CD4-positive, alpha-beta T cell treated with Interleukin-15 for 4 hours (primary cell): ENCODE measurements at regions not wholly inside any gene's neighbourhood (a gene's known extent, or its start where the extent isn't known, plus 50 kb on each side); places are given as distances from the start of the nearest gene placed in this dataset.
"Not testable (repeated sequence)": the region's sequence is repeated elsewhere in the genome, so short reads cannot be mapped to it uniquely, and the experiment has no call there.

Experiments
- DNase-seq: peaks from one replicate; pipeline ENCODE4 v3.0.0-alpha.2; 2020; ENCODE audit warnings: low spot score

DNA sequence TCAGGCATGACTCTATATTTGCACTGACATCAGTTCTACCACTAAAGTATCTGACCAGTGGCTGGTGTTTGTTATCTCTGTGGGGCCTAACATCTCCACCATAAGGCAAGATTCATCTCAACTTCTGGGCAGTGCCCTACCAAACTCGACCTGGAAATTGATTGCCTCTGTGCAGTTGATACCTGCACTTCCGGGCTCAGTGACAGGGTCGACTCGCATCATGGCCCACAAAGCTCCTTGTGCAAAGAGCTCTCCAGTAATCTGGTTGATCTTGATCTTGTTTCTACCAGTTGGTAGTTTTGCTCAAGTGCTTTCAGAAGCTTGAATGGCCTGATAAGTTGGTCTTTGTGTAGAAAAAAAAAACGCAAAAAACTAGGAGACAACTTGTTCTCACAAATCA, 501.1 kb upstream of the JAG1 start:
- no peak for DNase-seq

DNA sequence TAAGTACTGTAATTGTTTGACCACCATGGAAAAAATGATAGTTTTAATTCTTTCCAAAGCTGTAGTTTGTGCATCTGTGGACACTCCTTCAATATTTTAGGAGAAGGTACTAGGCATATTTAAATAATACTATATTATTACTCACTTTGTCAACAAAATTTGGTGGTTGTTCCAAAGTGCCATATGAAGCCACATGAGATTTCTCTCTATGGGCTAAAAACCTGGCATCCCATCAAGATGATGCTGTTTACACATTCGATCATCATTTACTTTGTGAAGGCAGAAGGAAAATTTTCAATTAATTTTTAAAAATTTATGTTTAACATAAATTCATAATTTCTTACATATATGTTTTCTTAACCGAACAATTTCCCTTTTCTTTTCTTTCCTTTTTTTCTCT, 502.6 kb upstream of the JAG1 start:
- no peak for DNase-seq

DNA sequence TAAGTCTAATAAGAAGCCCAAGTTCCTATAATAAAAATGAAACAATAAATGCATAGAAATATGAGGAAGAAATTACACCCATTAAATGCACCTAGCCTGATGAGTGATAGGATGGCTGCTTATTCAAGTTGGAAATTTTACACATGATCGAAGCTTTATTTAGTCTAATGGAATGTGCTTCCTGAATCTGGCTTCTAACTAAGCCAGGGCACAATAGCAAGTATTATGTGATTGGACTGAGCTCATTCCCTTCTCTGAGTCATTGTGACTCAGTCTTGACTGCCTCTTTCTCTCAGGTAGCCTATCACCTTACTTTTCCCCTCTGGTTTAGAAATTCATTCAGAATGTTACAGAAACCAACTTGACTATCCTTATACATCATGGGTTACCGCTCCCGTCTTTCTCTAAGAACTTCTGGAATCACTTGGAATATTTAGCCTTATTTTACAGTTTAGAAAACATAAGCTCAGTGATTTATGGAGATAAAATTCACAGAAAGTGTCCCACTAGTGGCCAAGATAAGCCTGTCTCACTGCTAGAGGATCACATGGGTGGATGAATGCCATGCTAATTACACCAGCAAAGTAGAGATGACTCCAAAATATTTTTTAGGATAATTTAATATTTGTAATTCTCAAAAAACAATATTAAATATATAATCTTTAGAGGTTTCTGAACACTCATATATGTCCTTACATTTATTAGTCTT, 505.3 kb upstream of the JAG1 start:
- DNase-seq: no peak

DNA sequence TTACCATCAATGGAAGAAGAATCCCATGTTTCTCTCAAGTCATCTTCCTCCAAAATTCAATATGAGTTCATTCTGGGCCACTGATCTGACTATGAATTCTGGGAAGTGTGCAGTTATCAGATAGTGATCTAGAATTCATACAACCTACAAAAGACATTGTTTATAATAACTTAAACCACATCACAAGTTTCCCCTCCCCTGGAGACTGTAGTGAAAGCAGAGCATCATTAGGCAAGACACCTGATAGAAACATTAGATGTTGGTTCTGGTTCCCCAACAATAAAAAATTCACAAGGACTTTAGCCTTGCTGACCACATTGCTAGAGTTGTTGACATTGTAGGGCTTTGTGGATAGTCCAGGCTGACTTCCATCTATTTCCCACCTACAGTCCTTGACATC, 506.4 kb upstream of the JAG1 start:
- DNase-seq: no peak

DNA sequence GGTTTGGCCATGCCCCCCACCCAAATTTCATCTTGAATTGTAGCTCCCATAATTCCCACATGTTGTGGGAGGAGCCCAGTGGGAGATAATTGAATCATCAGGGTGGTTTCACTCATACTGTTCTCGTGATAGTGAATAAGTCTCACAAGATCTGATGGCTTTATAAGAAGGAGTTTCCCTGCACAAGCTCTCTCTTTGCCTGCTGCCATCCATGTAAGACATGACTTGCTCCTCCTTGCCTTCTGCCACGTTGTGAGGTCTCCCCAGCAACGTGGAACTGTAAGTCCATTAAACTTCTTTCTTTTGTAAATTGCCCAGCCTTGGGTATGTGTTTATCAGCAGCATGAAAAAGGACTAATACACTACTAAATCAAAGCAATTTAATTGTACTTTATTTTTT, 507.3 kb upstream of the JAG1 start:
- DNase-seq: not testable (repeated sequence)

DNA sequence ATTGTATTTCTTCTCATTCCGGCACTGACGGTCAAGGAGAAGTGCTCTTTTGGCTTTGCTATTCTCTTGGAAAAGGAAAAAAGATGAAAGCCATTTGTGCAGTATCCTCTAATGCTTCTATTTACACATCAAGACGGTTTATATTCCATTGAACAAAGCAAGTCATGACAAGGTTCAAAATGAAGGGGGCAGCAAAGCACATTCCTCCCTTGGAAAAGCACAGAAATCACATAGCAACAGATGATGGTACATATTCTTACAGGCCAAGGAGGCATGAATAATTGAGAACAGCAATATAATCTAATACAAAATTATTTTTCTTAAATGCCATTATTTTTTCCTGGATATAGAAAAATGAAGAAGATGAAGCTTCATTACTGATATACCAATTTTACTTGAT, 508.2 kb upstream of the JAG1 start:
- DNase-seq: no peak

GRCh38 chr20:11182720-11183119, 508.9 kb upstream of the JAG1 start:
- DNase-seq: no peak

- no peak for DNase-seq
Measured at GRCh38 chr20:11186301-11187008, 512.7 kb upstream of the JAG1 start.

- no peak for DNase-seq
Measured at GRCh38 chr20:11188843-11189603, 515.2 kb upstream of the JAG1 start.

DNA sequence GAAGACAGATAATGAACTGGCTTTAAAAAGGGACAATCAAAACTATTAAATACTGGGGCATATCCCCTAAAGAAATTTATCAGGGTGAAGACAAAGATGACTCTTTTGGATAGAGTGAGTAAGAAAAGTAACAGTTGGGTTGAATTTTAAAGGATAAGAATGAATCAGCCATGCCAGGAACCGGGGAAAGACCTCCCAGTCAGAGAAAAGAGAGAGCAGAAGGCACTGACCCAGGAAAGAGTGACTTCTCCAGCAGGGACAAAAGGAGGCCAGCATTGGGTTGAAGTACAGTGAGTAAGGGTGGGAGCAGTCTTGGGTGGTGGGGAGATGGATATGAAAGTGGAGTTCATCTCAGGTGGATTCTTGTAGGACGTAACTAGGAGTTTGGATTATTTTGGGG, 516.9 kb upstream of the JAG1 start:
- no peak for DNase-seq

DNA sequence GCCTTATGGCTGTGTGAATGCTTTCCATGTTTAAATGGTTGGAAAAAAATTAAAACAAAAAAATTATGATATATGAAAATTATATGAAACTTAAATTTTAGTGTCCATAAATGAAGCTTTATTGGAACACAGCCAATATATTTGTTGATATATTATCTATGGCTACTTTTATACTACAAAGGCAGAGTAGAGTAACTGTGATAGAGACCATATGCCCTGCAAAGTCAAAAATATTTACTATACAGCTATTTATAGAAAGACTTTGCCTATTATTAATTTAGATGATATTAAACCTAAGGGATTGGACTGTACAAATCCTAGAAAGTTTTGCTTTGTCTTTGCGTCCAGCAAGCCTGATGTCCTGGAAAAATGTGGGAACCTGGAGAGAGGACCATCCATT, 518.3 kb upstream of the JAG1 start:
- DNase-seq: no peak

DNA sequence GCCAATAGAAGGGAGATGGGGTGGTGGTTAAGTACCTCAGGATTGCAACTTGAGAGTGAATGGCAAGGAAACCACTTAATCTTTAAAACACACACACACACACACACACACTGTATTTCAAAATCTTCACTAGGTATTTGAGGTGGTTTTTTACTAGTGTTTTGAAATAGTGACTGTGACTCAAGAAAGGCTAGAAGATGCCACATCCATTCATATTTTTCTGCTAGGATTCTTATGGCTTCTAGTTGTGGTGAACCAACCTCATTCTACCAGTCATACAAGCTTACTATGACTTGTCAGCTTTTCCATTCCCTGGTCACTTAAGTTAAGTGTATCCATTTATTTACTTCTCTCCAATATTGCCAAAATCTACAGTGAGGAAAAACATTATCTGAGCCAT, 519.4 kb upstream of the JAG1 start:
- no peak for DNase-seq

GRCh38 chr20:11195169-11195568, 521.4 kb upstream of the JAG1 start:
- DNase-seq: no peak

GRCh38 chr20:11195899-11196558, 522.2 kb upstream of the JAG1 start:
- no peak for DNase-seq

GRCh38 chr20:11197851-11198250, 524.1 kb upstream of the JAG1 start:
- DNase-seq: no peak

DNA sequence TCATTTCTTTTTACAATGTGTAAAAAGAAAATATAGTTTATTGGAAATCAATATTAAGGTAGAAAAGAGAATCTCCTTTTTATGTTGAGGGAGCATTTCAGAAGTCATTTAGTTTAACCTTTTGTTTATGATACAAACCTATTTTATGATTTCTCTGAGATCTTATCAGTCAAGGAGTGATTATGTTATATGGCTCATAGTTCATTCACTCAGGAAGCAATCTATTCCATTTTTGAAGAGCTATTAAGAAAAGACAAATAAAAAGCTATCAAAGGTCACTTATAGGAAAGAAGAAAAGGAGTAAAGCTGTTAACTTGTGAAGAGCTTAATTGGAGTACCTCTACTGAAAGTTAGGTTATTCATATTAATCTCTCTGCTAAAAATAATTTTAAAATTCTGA, 526.6 kb upstream of the JAG1 start:
- DNase-seq: no peak

DNA sequence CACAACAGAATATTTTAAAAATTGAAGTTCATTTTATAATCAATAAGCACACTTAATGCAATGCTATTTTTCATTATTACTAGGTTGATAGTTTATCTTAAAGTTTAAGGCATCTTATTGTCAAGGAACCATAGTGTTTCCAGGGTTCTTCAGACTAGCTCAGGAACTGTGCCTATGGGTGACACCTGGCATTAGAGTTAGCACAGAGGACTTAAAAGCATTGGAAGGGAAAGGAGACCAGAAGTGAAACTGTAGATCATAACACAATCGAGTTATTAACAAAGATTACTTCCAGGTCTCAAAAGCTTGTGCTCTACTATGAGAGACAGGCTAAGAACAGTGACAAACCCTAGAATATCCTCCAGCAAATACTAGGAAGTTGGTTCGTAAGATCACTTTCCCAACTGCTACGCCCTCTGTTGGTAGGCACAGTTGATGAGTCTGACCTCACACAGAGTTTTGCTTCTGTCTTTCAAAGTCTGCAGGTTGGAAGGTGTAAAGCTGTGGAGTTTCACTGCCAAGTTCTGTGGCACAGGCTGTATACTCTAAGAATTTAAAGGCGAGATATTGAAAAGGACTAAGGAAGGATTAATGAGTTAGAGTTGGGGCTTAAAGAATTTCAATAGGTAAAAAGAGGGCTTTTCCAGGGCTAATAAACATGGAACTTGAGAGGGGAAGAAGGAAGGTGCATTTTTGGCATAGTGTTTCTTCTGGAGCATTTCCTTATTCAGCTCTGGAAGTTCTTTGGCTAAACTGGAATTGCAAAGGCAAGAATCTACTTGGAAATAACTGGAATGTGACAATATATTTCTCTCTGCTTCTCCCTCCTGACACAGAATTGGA, 531.3 kb upstream of the JAG1 start:
- DNase-seq: no peak

- no peak for DNase-seq
Measured at GRCh38 chr20:11205769-11206362, 532.1 kb upstream of the JAG1 start.

- DNase-seq: no peak
Measured at GRCh38 chr20:11207749-11208502, 534.1 kb upstream of the JAG1 start.

DNA sequence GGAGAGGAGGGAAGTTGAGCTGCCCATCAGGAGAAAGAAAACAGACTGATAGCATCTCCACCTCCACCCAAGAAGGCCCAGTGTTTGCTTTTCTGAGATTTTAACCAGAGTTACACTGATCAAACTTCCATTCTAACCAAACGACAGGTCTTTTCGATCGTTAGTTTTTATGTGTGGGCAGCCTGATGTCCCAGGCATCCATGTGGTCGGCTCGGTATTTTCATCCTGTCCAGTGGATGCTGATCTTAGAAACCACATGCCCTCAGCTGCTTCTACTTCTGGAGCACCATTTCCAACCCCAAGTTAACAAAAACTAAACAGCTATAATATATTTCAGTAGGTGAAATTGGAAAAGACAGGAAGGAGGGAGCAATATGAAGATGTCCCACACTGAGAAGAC, 536.8 kb upstream of the JAG1 start:
- no peak for DNase-seq

GRCh38 chr20:11212272-11212671, 538.5 kb upstream of the JAG1 start:
- no peak for DNase-seq
